ENCODE measurements at regions not wholly inside any gene's neighbourhood (a gene's known extent, or its start where the extent isn't known, plus 50 kb on each side); places are given as distances from the start of the nearest gene placed in this dataset.

- peaks cover 0 to 2% (median 0%) of the 10 kb centered on the region in 5 donors for H3K9me3 ChIP-seq (ENCODE audit: control insufficient read depth in 5 of 5, low read length in 5 of 5)
- no peaks in the 10 kb centered on the region for H3K27me3 ChIP-seq (ENCODE audit: control insufficient read depth in 5 of 5, insufficient read depth in 4 of 5, low read length in 5 of 5)
- H3K4me1 ChIP-seq (ENCODE audit: control insufficient read depth in 5 of 5, insufficient read depth in 5 of 5, low read length in 5 of 5) = peaks cover 0 to 8% (median 4%) of the 10 kb centered on the region in 5 donors
- no peak overlapping the region for H3K27ac ChIP-seq (ENCODE audit: low read depth, low read length)
- H3K4me3 ChIP-seq (ENCODE audit: low read depth in 1 of 5, low read length in 5 of 5) = no peak overlapping the region
- no peak overlapping the region for H3K9ac ChIP-seq (ENCODE audit: low read length in 5 of 5)
- no peaks in the 10 kb centered on the region for H3K36me3 ChIP-seq (ENCODE audit: control insufficient read depth in 5 of 5, insufficient read depth in 5 of 5, low read length in 5 of 5)
Observed at GRCh38 chr2:168300460-168300859, 53.1 kb upstream of the STK39 start.

GRCh38 chr2:168304024-168304681 is 56.8 kb upstream of the STK39 start:
- H3K36me3 ChIP-seq (ENCODE audit: control insufficient read depth in 5 of 5, insufficient read depth in 5 of 5, low read length in 5 of 5) = no peaks in the 10 kb centered on the region
- H3K27me3 ChIP-seq (ENCODE audit: control insufficient read depth in 5 of 5, insufficient read depth in 4 of 5, low read length in 5 of 5) = no peaks in the 10 kb centered on the region
- H3K27ac ChIP-seq (ENCODE audit: low read depth, low read length) = no peak overlapping the region
- H3K4me1 ChIP-seq (ENCODE audit: control insufficient read depth in 5 of 5, insufficient read depth in 5 of 5, low read length in 5 of 5) = peaks cover 0 to 8% (median 4%) of the 10 kb centered on the region in 5 donors
- no peak overlapping the region for H3K4me3 ChIP-seq (ENCODE audit: low read depth in 1 of 5, low read length in 5 of 5)
- no peak overlapping the region for H3K9ac ChIP-seq (ENCODE audit: low read length in 5 of 5)
- peaks cover 0 to 12% (median 4%) of the 10 kb centered on the region in 5 donors for H3K9me3 ChIP-seq (ENCODE audit: control insufficient read depth in 5 of 5, low read length in 5 of 5)

GRCh38 chr2:168307379-168307778 is 60.0 kb upstream of the STK39 start:
- Histone ChIP-seq H3K4me1 (ENCODE audit: control insufficient read depth in 5 of 5, insufficient read depth in 5 of 5, low read length in 5 of 5) (no peaks in the 10 kb centered on the region), H3K9me3 (ENCODE audit: control insufficient read depth in 5 of 5, low read length in 5 of 5) (peaks cover 0 to 12% (median 4%) of the 10 kb centered on the region in 5 donors), H3K27me3 (ENCODE audit: control insufficient read depth in 5 of 5, insufficient read depth in 4 of 5, low read length in 5 of 5) (no peaks in the 10 kb centered on the region), H3K27ac (ENCODE audit: low read depth, low read length) (no peak overlapping the region), H3K36me3 (ENCODE audit: control insufficient read depth in 5 of 5, insufficient read depth in 5 of 5, low read length in 5 of 5) (no peaks in the 10 kb centered on the region), H3K9ac (ENCODE audit: low read length in 5 of 5) (no peak overlapping the region), H3K4me3 (ENCODE audit: low read depth in 1 of 5, low read length in 5 of 5) (no peak overlapping the region)

DNA sequence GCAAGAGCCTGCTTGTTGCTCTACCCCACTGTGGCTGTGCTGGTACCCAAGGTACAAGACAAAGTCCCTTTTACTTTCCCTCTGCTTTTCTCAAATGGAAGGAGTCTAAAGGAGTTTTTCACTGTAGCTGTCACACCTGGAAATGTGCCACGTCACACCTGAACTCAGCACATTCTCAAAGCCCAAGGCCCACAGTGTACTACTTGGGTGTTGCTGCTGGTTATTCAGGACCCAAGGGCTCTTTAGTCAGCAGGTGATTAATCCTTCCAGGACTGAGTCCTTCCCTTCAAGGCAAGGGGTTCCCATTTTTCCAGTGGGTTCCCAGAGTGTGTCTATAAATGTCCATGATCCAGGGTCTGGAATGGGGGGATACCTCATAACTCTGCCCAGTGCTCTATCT is 63.2 kb upstream of the STK39 start:
- H3K36me3 ChIP-seq (ENCODE audit: control insufficient read depth in 5 of 5, insufficient read depth in 5 of 5, low read length in 5 of 5) = no peaks in the 10 kb centered on the region

DNA sequence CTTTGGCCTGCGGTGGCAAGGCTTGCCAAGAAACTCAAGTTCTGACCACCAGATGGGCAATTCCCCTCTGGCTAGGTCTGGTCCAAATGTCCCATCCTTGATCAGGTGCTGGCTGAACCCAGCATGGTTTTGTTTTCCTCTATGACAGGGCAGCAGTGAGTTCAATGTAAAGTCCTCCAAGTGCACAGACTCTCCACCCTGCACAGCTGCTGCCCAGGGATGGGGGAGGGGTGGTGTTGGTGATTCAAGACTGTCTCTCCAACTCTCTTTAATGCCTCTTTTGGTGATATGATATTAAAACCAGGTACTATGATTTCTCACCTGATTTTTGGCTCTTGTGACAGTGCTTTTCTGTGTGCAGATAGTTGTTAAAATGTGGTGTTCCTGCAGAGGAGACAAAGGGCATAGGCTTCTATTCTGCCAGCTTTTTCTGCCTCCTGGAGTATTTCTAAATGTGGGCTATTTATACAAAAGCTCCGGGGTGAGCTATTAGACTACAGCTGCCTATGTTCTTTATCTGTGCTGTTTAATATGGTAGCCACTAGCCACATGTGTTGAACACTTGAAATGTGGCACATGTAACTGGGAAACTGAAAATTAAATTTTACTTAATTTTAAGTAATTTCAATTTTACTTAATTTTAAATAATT is 64.0 kb upstream of the STK39 start:
- H3K4me1 ChIP-seq (ENCODE audit: control insufficient read depth in 5 of 5, insufficient read depth in 5 of 5, low read length in 5 of 5) = peaks cover 0 to 2% (median 0%) of the 10 kb centered on the region in 5 donors
- H3K4me3 ChIP-seq (ENCODE audit: low read depth in 1 of 5, low read length in 5 of 5) = no peak overlapping the region
- no peaks in the 10 kb centered on the region for H3K36me3 ChIP-seq (ENCODE audit: control insufficient read depth in 5 of 5, insufficient read depth in 5 of 5, low read length in 5 of 5)
- H3K9ac ChIP-seq (ENCODE audit: low read length in 5 of 5) = no peak overlapping the region
- H3K9me3 ChIP-seq (ENCODE audit: control insufficient read depth in 5 of 5, low read length in 5 of 5) = peaks cover 4 to 11% (median 4%) of the 10 kb centered on the region in 5 donors
- no peaks in the 10 kb centered on the region for H3K27me3 ChIP-seq (ENCODE audit: control insufficient read depth in 5 of 5, insufficient read depth in 4 of 5, low read length in 5 of 5)
- no peak overlapping the region for H3K27ac ChIP-seq (ENCODE audit: low read depth, low read length)

More for the DNA sequence above, 63.2 kb upstream of the STK39 start:
- Histone ChIP-seq H3K9me3 (ENCODE audit: control insufficient read depth in 5 of 5, low read length in 5 of 5) (peaks cover 4 to 14% (median 4%) of the 10 kb centered on the region in 5 donors), H3K9ac (ENCODE audit: low read length in 5 of 5) (no peak overlapping the region), H3K4me3 (ENCODE audit: low read depth in 1 of 5, low read length in 5 of 5) (no peak overlapping the region), H3K4me1 (ENCODE audit: control insufficient read depth in 5 of 5, insufficient read depth in 5 of 5, low read length in 5 of 5) (no peaks in the 10 kb centered on the region), H3K27ac (ENCODE audit: low read depth, low read length) (no peak overlapping the region), H3K27me3 (ENCODE audit: control insufficient read depth in 5 of 5, insufficient read depth in 4 of 5, low read length in 5 of 5) (no peaks in the 10 kb centered on the region)

DNA sequence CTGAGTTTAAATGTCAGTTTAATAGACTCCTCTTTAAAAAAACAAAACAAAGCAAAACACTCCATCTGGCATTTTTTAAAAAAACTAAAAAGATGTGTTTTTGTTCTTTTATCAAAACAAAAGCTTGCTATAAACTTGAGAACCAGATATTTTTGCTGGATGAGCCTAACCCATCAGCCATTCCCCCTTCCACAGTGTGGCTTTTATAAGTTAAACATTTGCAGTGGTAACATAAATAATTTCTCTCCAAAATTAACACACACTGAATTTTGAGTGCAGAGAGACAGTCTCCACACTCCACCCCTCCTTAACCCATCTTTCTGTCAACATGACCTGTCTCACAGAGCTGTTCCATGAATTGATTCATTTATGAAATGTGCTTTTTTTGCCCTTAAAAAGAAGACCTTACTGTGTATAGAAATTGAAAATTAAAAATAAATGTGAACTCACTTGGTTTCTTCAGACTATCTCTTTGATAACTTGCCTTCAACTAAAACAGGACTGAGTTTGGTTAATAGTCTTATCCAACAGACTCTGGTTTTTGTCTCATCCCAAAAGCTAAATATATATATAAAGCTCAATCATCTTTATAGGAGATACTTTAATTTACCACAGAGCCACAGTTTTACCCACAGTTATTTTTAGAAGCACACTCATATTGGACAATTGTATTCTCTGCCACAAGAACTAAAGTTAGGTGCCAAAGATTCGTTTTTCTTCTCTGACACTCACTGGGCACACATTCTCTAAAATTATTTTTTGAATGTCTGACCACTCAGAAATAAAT is 64.8 kb upstream of the STK39 start:
- Histone ChIP-seq H3K4me1 (ENCODE audit: control insufficient read depth in 5 of 5, insufficient read depth in 5 of 5, low read length in 5 of 5) (peaks cover 0 to 2% (median 0%) of the 10 kb centered on the region in 5 donors), H3K27me3 (ENCODE audit: control insufficient read depth in 5 of 5, insufficient read depth in 4 of 5, low read length in 5 of 5) (no peaks in the 10 kb centered on the region), H3K27ac (ENCODE audit: low read depth, low read length) (no peak overlapping the region), H3K9me3 (ENCODE audit: control insufficient read depth in 5 of 5, low read length in 5 of 5) (peaks cover 4 to 11% (median 4%) of the 10 kb centered on the region in 5 donors), H3K9ac (ENCODE audit: low read length in 5 of 5) (no peak overlapping the region), H3K4me3 (ENCODE audit: low read depth in 1 of 5, low read length in 5 of 5) (no peak overlapping the region), H3K36me3 (ENCODE audit: control insufficient read depth in 5 of 5, insufficient read depth in 5 of 5, low read length in 5 of 5) (no peaks in the 10 kb centered on the region)

DNA sequence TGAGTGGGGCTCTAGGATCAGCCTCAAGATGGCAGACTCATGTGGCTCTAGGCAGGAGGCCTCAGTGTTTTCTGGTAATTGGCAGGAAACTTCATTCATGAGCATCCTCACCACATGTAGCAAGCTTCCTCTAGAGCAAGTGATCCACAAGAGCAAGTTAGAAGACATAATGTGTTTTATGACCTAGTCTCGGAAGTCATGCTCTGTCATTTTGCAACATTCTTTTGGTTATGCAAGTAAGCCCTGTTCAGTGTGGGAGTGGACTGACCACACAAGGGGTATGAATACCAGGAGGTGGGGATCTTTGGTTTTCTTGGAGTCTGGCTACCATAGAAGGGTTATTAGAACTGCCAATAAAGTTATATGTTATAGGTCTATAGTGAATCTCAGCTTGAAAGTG is 66.8 kb upstream of the STK39 start:
- peaks cover 0 to 2% (median 0%) of the 10 kb centered on the region in 5 donors for H3K4me1 ChIP-seq (ENCODE audit: control insufficient read depth in 5 of 5, insufficient read depth in 5 of 5, low read length in 5 of 5)
- peak overlapping the region in 1 of 5 donors; percentile 2 for H3K4me3 ChIP-seq (ENCODE audit: low read depth in 1 of 5, low read length in 5 of 5)
- H3K9ac ChIP-seq (ENCODE audit: low read length in 5 of 5) = no peak overlapping the region
- H3K27ac ChIP-seq (ENCODE audit: low read depth, low read length) = no peak overlapping the region
- peaks cover 0 to 4% (median 4%) of the 10 kb centered on the region in 5 donors for H3K9me3 ChIP-seq (ENCODE audit: control insufficient read depth in 5 of 5, low read length in 5 of 5)
- no peaks in the 10 kb centered on the region for H3K36me3 ChIP-seq (ENCODE audit: control insufficient read depth in 5 of 5, insufficient read depth in 5 of 5, low read length in 5 of 5)
- H3K27me3 ChIP-seq (ENCODE audit: control insufficient read depth in 5 of 5, insufficient read depth in 4 of 5, low read length in 5 of 5) = no peaks in the 10 kb centered on the region

- Histone ChIP-seq H3K4me1 (ENCODE audit: control insufficient read depth in 5 of 5, insufficient read depth in 5 of 5, low read length in 5 of 5) (peaks cover 0 to 2% (median 0%) of the 10 kb centered on the region in 5 donors), H3K27me3 (ENCODE audit: control insufficient read depth in 5 of 5, insufficient read depth in 4 of 5, low read length in 5 of 5) (no peaks in the 10 kb centered on the region), H3K9me3 (ENCODE audit: control insufficient read depth in 5 of 5, low read length in 5 of 5) (peaks cover 0 to 4% (median 4%) of the 10 kb centered on the region in 5 donors), H3K36me3 (ENCODE audit: control insufficient read depth in 5 of 5, insufficient read depth in 5 of 5, low read length in 5 of 5) (no peaks in the 10 kb centered on the region), H3K9ac (ENCODE audit: low read length in 5 of 5) (no peak overlapping the region), H3K27ac (ENCODE audit: low read depth, low read length) (no peak overlapping the region), H3K4me3 (ENCODE audit: low read depth in 1 of 5, low read length in 5 of 5) (no peak overlapping the region)
Observed at GRCh38 chr2:168315331-168316072, 68.1 kb upstream of the STK39 start.

- H3K27ac ChIP-seq (ENCODE audit: low read depth, low read length) = no peak overlapping the region
- H3K36me3 ChIP-seq (ENCODE audit: control insufficient read depth in 5 of 5, insufficient read depth in 5 of 5, low read length in 5 of 5) = no peaks in the 10 kb centered on the region
- no peaks in the 10 kb centered on the region for H3K27me3 ChIP-seq (ENCODE audit: control insufficient read depth in 5 of 5, insufficient read depth in 4 of 5, low read length in 5 of 5)
- H3K9ac ChIP-seq (ENCODE audit: low read length in 5 of 5) = no peak overlapping the region
- H3K4me1 ChIP-seq (ENCODE audit: control insufficient read depth in 5 of 5, insufficient read depth in 5 of 5, low read length in 5 of 5) = peaks cover 0 to 2% (median 0%) of the 10 kb centered on the region in 5 donors
- no peak overlapping the region for H3K4me3 ChIP-seq (ENCODE audit: low read depth in 1 of 5, low read length in 5 of 5)
- peaks cover 0 to 4% (median 4%) of the 10 kb centered on the region in 5 donors for H3K9me3 ChIP-seq (ENCODE audit: control insufficient read depth in 5 of 5, low read length in 5 of 5)
Observed at GRCh38 chr2:168316073-168316440, 68.7 kb upstream of the STK39 start.
